ENCODE measurements at regions not wholly inside any gene's neighbourhood (a gene's known extent, or its start where the extent isn't known, plus 50 kb on each side); places are given as distances from the start of the nearest gene placed in this dataset.

DNA sequence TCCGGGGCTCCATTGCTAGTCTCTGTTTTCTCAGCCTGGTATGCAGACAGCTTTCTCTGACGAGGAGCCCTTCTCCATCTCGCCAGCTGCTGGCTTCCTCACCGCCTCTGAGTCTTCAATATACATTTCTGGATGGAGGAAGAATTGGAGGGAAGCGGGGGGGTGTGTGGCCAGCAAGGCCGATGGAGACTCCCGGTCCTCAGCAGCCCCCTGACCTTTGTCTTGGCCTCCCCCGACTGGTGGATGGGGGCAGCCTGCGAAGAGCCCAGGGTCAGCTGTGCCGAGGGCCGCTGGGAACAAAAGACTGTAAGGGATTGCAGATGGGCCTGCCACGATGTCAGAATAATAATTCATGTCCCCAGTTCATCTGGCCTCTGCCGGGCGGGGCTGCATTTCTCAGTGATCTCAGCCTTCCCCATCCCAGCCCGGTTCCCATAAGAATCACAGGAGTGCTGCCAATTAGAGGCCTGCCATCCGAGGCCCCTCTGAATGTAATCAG, 54.3 kb upstream of the STX16 start:
- no peaks in the 10 kb centered on the region for H3K27me3 ChIP-seq
- no peak overlapping the region for H3K4me3 ChIP-seq
- no peaks in the 10 kb centered on the region for H3K4me1 ChIP-seq
- no peaks in the 10 kb centered on the region for H3K36me3 ChIP-seq (ENCODE audit: low read depth, missing control alignments)
- no peak for TF ChIP-seq POLR2A (IDR thresholded peaks at IDR 0.05)
- TF ChIP-seq, protein P1, sequence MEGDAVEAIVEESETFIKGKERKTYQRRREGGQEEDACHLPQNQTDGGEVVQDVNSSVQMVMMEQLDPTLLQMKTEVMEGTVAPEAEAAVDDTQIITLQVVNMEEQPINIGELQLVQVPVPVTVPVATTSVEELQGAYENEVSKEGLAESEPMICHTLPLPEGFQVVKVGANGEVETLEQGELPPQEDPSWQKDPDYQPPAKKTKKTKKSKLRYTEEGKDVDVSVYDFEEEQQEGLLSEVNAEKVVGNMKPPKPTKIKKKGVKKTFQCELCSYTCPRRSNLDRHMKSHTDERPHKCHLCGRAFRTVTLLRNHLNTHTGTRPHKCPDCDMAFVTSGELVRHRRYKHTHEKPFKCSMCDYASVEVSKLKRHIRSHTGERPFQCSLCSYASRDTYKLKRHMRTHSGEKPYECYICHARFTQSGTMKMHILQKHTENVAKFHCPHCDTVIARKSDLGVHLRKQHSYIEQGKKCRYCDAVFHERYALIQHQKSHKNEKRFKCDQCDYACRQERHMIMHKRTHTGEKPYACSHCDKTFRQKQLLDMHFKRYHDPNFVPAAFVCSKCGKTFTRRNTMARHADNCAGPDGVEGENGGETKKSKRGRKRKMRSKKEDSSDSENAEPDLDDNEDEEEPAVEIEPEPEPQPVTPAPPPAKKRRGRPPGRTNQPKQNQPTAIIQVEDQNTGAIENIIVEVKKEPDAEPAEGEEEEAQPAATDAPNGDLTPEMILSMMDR (IDR thresholded peaks at IDR 0.05) = no peak
- no peak overlapping the region for H3K27ac ChIP-seq
- no peak for DNase-seq
- 74 to 79% methylated on average over 10 to 16 of the region's 16 CpGs for WGBS, 2 donors
- H3K9me3 ChIP-seq = no peaks in the 10 kb centered on the region
- intact Hi-C loops (cut with DNase I; ENCODE audit: low total_unique reads) = no loop called here

DNA sequence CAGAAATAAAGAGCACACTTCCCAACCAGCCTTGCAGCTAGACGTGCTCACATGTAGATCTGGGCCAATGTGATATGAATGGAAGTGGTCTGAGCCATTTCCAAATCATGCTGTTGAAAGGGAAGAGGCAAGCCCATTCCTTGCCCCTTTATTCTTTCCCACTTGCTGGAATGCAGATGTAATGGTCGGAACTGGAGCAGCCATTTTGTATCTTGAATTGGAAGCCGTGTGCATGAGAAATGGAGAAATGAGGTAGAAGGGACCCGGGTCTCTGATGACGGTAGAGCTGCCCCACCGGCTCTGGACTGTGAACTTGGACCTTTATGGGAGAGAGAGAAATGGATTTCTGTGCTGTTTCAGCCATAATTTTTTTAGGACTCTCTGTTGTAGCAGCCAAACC, 54.8 kb upstream of the STX16 start:
- DNase-seq = no peak
- no peak overlapping the region for H3K27ac ChIP-seq
- intact Hi-C loops (cut with DNase I; ENCODE audit: low total_unique reads) = no loop called here
- WGBS, 2 donors = 94 to 95% methylated on average over 6 of the region's 6 CpGs
- TF ChIP-seq POLR2A (IDR thresholded peaks at IDR 0.05) = no peak
- H3K4me3 ChIP-seq = no peak overlapping the region
- no peaks in the 10 kb centered on the region for H3K36me3 ChIP-seq (ENCODE audit: low read depth, missing control alignments)
- no peaks in the 10 kb centered on the region for H3K4me1 ChIP-seq
- H3K27me3 ChIP-seq = no peaks in the 10 kb centered on the region
- H3K9me3 ChIP-seq = no peaks in the 10 kb centered on the region

DNA sequence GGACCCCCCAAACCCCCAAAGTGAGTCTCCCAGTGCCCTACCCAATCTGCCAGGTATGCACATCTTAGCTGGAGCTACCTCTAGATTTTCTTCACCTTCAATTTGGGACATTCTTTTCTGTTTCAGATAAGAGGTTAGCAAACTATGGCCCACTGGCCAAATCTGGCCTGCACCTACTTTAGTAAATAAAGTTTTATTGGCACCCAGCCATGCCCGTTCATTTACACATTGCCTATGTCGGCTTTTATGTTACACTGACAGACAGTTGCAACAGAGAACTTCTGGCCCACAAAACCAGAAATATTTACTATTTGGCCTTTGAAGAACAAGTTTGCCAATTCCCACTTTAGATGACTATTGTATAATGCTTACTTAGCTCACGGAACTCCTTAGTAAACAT, 55.9 kb upstream of the STX16 start:
- H3K27ac ChIP-seq = no peak overlapping the region
- intact Hi-C loops (cut with DNase I; ENCODE audit: low total_unique reads) = no loop called here
- TF ChIP-seq, protein P1 (IDR thresholded peaks at IDR 0.05) = no peak
- no peak for TF ChIP-seq POLR2A (IDR thresholded peaks at IDR 0.05)
- H3K9me3 ChIP-seq = no peaks in the 10 kb centered on the region
- no peak for DNase-seq
- H3K36me3 ChIP-seq (ENCODE audit: low read depth, missing control alignments) = no peaks in the 10 kb centered on the region
- WGBS, 2 donors = 86 to 91% methylated on average over 3 of the region's 3 CpGs
- no peak overlapping the region for H3K4me3 ChIP-seq
- H3K27me3 ChIP-seq = no peaks in the 10 kb centered on the region
- no peaks in the 10 kb centered on the region for H3K4me1 ChIP-seq

DNA sequence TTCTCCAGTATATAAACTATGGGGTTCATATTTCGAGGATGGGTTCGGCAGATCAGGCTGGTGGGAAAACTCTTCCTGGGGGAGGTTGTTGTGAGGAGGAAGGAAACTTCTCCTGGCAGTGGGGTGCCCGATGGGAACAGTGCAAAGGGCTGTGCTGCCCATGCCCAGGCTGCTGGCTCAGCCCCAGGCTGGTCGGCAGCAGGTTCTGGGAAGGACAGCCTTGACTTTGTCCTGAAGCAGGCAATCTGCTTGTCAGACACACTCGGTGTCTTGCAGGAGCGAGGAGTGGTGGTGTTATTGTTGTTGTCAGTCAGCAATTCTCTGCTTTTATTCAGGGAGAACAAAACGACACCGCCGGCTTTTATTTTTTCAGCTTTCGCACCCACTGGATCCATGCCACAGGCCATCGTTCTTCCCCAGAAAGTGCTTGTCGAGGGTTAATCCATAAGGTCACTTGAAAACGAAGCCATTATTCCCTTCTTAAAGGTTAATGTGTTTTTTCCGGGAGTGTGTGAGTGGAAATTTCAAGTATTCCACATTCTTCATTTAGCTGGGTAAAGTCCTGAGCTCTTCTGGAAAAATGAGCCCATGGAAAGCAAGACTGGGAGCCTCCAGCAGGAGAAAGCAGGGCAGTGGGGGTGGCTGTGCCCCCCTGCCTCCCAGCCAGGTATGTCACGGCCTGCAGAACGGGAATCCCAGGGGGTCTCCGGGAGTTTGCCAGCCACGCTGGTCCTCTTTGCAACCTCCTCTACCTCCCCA, 57.0 kb upstream of the STX16 start:
- H3K4me1 ChIP-seq = no peaks in the 10 kb centered on the region
- 77 to 81% methylated on average over 18 of the region's 18 CpGs for WGBS, 2 donors
- TF ChIP-seq, protein P1 (IDR thresholded peaks at IDR 0.05) = no peak
- no peak for TF ChIP-seq POLR2A (IDR thresholded peaks at IDR 0.05)
- DNase-seq = no peak
- no peak overlapping the region for H3K27ac ChIP-seq
- H3K36me3 ChIP-seq (ENCODE audit: low read depth, missing control alignments) = no peaks in the 10 kb centered on the region
- intact Hi-C loops (cut with DNase I; ENCODE audit: low total_unique reads) = no loop called here
- H3K9me3 ChIP-seq = no peaks in the 10 kb centered on the region
- no peaks in the 10 kb centered on the region for H3K27me3 ChIP-seq
- no peak overlapping the region for H3K4me3 ChIP-seq

DNA sequence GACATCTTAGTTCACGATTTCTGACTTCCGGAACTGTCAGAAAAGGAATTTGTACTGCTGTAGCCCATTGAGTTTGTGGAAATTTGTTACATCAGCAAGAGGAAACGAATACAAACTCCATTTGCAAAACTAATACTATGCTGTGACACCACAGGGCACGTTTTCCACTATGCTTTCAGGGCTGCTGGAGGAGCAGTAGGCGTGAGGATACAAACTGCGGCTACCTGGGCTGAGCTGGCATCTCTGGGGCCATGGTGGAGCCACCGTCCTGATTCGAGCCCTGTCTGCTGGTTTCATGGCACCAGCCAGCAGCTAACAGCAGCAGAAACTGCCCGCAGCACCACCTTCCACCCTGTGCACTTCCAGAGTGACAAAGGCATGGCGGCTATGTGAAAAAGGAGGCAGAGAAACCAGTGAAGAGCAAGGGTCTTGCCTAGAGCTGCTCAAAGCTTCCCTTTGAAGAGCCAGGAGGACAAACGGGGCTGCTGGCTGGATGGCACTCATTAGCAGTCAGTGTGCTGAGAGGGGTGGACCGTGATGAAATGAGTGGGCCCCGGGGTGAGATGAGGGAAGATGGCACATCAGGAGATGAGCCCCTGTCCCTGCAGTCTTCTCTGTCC, 58.9 kb upstream of the STX16 start:
- DNase-seq = no peak
- Histone ChIP-seq H3K9me3 (no peaks in the 10 kb centered on the region), H3K4me3 (no peak overlapping the region), H3K36me3 (ENCODE audit: low read depth, missing control alignments) (no peaks in the 10 kb centered on the region), H3K27ac (no peak overlapping the region), H3K27me3 (no peaks in the 10 kb centered on the region), H3K4me1 (no peaks in the 10 kb centered on the region)
- intact Hi-C loops (cut with DNase I; ENCODE audit: low total_unique reads) = no loop called here
- no peak for TF ChIP-seq POLR2A (IDR thresholded peaks at IDR 0.05)
- TF ChIP-seq, protein P1 (IDR thresholded peaks at IDR 0.05) = no peak
- WGBS, 2 donors = 91 to 94% methylated on average over 13 of the region's 13 CpGs

All from testis (tissue), 2 donors.